Liver (tissue), 8 donors: ENCODE measurements at regions not wholly inside any gene's neighbourhood (a gene's known extent, or its start where the extent isn't known, plus 50 kb on each side); places are given as distances from the start of the nearest gene placed in this dataset.

Experiments used
- DNase-seq: peaks from one replicate; pipeline ENCODE4 v3.0.0-alpha.2; 2017; ENCODE audit warnings: low spot score
- H3K27ac ChIP-seq, 2 donors: one replicate each; pipeline ENCODE4 v1.7.0; 2013; ENCODE audit warnings: inconsistent platforms in 2 of 2, low read length in 2 of 2, control low read depth in 1 of 2, low read depth in 1 of 2, mild to moderate bottlenecking in 1 of 2
- H3K27me3 ChIP-seq, 4 donors: one replicate each; pipeline versions ENCODE4 v1.6.1 to v1.7.0; 2013; ENCODE audit warnings: low read length in 3 of 4, inconsistent platforms in 1 of 4, mild to moderate bottlenecking in 1 of 4, moderate library complexity in 1 of 4; ENCODE audit not compliant: control insufficient read depth in 4 of 4, insufficient read depth in 4 of 4
- H3K36me3 ChIP-seq, 4 donors: one replicate each; pipeline versions ENCODE4 v1.6.1 to v1.7.0; 2013; ENCODE audit warnings: low read length in 3 of 4, mild to moderate bottlenecking in 3 of 4, low read depth in 1 of 4, moderate library complexity in 1 of 4; ENCODE audit not compliant: control insufficient read depth in 4 of 4, insufficient read depth in 3 of 4
- H3K4me1 ChIP-seq, 4 donors: one replicate each; pipeline versions ENCODE4 v1.6.1 to v1.7.0; 2013; ENCODE audit warnings: low read length in 3 of 4, mild to moderate bottlenecking in 3 of 4, moderate library complexity in 1 of 4; ENCODE audit not compliant: control insufficient read depth in 4 of 4, insufficient read depth in 4 of 4
- H3K4me3 ChIP-seq, 3 donors: one replicate each; pipeline versions ENCODE4 v1.6.1 to v1.7.0; 2013; ENCODE audit warnings: low read length in 3 of 3, control low read depth in 1 of 3, low read depth in 1 of 3, mild to moderate bottlenecking in 1 of 3
- H3K9ac ChIP-seq, 2 donors: one replicate each; pipeline ENCODE4 v1.7.0; 2013; ENCODE audit warnings: low read length in 2 of 2, mild to moderate bottlenecking in 2 of 2, moderate library complexity in 2 of 2, control low read depth in 1 of 2, low read depth in 1 of 2
- H3K9me3 ChIP-seq, 4 donors: one replicate each; pipeline versions ENCODE4 v1.6.1 to v1.7.0; 2013; ENCODE audit warnings: low read length in 3 of 4; ENCODE audit not compliant: control insufficient read depth in 4 of 4
- EGR1 ChIP-seq, 2 donors: IDR thresholded peaks; 2 replicates each; pipeline ENCODE4 v1.6.1; 2016 to 2018; ENCODE audit warnings: antibody characterized with exemption in 2 of 2, low read depth in 2 of 2
- FOXA1 ChIP-seq: IDR thresholded peaks from 2 replicates; pipeline ENCODE4 v1.6.1; 2016; ENCODE audit warnings: antibody characterized with exemption
- FOXA2 ChIP-seq: IDR thresholded peaks from 2 replicates; pipeline ENCODE4 v1.6.1; 2016; ENCODE audit warnings: antibody characterized with exemption
- GABPA ChIP-seq, 2 donors: IDR thresholded peaks in 1 of 2; conservative IDR thresholded peaks in 1 of 2; 2 replicates each; pipeline ENCODE4 v1.6.1; 2016; ENCODE audit warnings: antibody characterized with exemption in 2 of 2, mild to moderate bottlenecking in 1 of 2, moderate library complexity in 1 of 2
- HNF4A ChIP-seq, 2 donors: conservative IDR thresholded peaks; 2 replicates each; pipeline ENCODE4 v1.6.1; 2016; ENCODE audit warnings: antibody characterized with exemption in 2 of 2, mild to moderate bottlenecking in 2 of 2
- HNF4G ChIP-seq: IDR thresholded peaks from 2 replicates; pipeline ENCODE4 v1.6.1; 2016; ENCODE audit warnings: antibody characterized with exemption
- JUND ChIP-seq, 2 donors: IDR thresholded peaks; 2 replicates each; pipeline ENCODE4 v1.6.1; 2016; ENCODE audit warnings: antibody characterized with exemption in 2 of 2
- NR2F2 ChIP-seq: IDR thresholded peaks from 2 replicates; pipeline ENCODE4 v1.6.1; 2016; ENCODE audit warnings: antibody characterized with exemption
- RAD21 ChIP-seq, 2 donors: IDR thresholded peaks; 2 replicates each; pipeline ENCODE4 v1.6.1; 2016; ENCODE audit warnings: antibody characterized with exemption in 2 of 2, mild to moderate bottlenecking in 2 of 2
- RXRA ChIP-seq, 2 donors: IDR thresholded peaks; 2 replicates each; pipeline ENCODE4 v1.6.1; 2017 to 2018; ENCODE audit warnings: antibody characterized with exemption in 2 of 2, mild to moderate bottlenecking in 1 of 2
- SP1 ChIP-seq: IDR thresholded peaks from 2 replicates; pipeline ENCODE4 v1.6.1; 2018; ENCODE audit warnings: antibody characterized with exemption, mild to moderate bottlenecking
- TAF1 ChIP-seq: conservative IDR thresholded peaks from 2 replicates; pipeline ENCODE4 v1.6.1; 2016; ENCODE audit warnings: antibody characterized with exemption, mild to moderate bottlenecking
- YY1 ChIP-seq: IDR thresholded peaks from 2 replicates; pipeline ENCODE4 v1.6.1; 2016; ENCODE audit warnings: antibody characterized with exemption, mild to moderate bottlenecking
- WGBS: extraction: QIAGEN DNeasy Blood & Tissue Kit; methylation state at CpG from one replicate; pipeline ENCODE4 v1.1.7; 2013; 5-methylcytosine and 5-hydroxymethylcytosine counted together
- TF ChIP-seq, protein P1 (sequence below): IDR thresholded peaks from 2 replicates; pipeline ENCODE4 v1.6.1; 2016; ENCODE audit warnings: antibody characterized with exemption, mild to moderate bottlenecking
- TF ChIP-seq, protein P2 (sequence below): IDR thresholded peaks from 2 replicates; pipeline ENCODE4 v1.6.1; 2016; ENCODE audit warnings: antibody characterized with exemption
- TF ChIP-seq, protein P3 (sequence below): fragments of 150-350 bp; IDR thresholded peaks from 2 replicates; pipeline ENCODE4 v1.5.1; 2017; ENCODE audit warnings: improper control_type of control experiment, low read depth, low read length; ENCODE audit not compliant: missing input control
- TF ChIP-seq, protein P4 (sequence below): IDR thresholded peaks from 2 replicates; pipeline ENCODE4 v1.6.1; 2016; ENCODE audit warnings: antibody characterized with exemption
- TF ChIP-seq, protein P5 (sequence below): IDR thresholded peaks from 2 replicates; pipeline ENCODE4 v1.6.1; 2016; ENCODE audit warnings: antibody characterized with exemption
- donor health status: healthy.
- donor health status: healthy.
- donor health status: healthy.
- donor health status: healthy.
- donor health status: healthy.

DNA sequence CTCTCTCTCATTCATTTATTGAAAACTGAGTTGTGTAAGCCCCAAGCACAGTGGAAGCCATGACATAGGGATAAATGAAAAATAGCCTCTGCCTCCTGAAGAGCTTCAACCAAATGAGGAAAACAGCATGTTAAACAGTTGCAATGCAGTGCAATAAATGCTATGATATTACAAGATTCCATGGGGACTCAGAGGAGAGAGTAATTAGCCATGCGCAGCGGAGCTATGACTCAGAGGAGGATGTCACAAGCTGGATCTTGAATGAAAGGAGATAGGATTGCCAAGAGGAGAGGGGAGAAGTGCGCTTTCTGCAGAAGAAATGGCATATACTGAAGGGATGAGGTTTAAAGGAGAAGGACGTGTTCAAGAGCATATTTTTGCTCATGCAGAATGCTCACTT lies 231.3 kb upstream of the PLXNA2 start:
- Histone ChIP-seq H3K9me3 (no peaks in the 10 kb centered on the region), H3K27ac (no peak overlapping the region), H3K27me3 (no peaks in the 10 kb centered on the region), H3K4me1 (no peaks in the 10 kb centered on the region), H3K36me3 (no peaks in the 10 kb centered on the region), H3K9ac (no peak overlapping the region), H3K4me3 (no peak overlapping the region)
- TF ChIP-seq GABPA (IDR thresholded peaks at IDR 0.05 in 1 of 2, conservative IDR thresholded peaks at IDR 0.05 in 1 of 2), result no peak
- no peak for TF ChIP-seq HNF4A (conservative IDR thresholded peaks at IDR 0.05)
- TF ChIP-seq, protein P1, sequence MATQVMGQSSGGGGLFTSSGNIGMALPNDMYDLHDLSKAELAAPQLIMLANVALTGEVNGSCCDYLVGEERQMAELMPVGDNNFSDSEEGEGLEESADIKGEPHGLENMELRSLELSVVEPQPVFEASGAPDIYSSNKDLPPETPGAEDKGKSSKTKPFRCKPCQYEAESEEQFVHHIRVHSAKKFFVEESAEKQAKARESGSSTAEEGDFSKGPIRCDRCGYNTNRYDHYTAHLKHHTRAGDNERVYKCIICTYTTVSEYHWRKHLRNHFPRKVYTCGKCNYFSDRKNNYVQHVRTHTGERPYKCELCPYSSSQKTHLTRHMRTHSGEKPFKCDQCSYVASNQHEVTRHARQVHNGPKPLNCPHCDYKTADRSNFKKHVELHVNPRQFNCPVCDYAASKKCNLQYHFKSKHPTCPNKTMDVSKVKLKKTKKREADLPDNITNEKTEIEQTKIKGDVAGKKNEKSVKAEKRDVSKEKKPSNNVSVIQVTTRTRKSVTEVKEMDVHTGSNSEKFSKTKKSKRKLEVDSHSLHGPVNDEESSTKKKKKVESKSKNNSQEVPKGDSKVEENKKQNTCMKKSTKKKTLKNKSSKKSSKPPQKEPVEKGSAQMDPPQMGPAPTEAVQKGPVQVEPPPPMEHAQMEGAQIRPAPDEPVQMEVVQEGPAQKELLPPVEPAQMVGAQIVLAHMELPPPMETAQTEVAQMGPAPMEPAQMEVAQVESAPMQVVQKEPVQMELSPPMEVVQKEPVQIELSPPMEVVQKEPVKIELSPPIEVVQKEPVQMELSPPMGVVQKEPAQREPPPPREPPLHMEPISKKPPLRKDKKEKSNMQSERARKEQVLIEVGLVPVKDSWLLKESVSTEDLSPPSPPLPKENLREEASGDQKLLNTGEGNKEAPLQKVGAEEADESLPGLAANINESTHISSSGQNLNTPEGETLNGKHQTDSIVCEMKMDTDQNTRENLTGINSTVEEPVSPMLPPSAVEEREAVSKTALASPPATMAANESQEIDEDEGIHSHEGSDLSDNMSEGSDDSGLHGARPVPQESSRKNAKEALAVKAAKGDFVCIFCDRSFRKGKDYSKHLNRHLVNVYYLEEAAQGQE, result no peak
- no peak for TF ChIP-seq SP1
- no peak for TF ChIP-seq NR2F2
- TF ChIP-seq FOXA1, result no peak
- no peak for TF ChIP-seq TAF1
- TF ChIP-seq EGR1 (IDR thresholded peaks at IDR 0.05; ENCODE audit: low read depth in 2 of 2), result no peak
- TF ChIP-seq RXRA (IDR thresholded peaks at IDR 0.05), result no peak
- TF ChIP-seq, protein P2, sequence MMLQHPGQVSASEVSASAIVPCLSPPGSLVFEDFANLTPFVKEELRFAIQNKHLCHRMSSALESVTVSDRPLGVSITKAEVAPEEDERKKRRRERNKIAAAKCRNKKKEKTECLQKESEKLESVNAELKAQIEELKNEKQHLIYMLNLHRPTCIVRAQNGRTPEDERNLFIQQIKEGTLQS, result no peak
- no peak for TF ChIP-seq YY1
- 86% methylated on average over 4 of the region's 4 CpGs for WGBS
- DNase-seq, result no peak

DNA sequence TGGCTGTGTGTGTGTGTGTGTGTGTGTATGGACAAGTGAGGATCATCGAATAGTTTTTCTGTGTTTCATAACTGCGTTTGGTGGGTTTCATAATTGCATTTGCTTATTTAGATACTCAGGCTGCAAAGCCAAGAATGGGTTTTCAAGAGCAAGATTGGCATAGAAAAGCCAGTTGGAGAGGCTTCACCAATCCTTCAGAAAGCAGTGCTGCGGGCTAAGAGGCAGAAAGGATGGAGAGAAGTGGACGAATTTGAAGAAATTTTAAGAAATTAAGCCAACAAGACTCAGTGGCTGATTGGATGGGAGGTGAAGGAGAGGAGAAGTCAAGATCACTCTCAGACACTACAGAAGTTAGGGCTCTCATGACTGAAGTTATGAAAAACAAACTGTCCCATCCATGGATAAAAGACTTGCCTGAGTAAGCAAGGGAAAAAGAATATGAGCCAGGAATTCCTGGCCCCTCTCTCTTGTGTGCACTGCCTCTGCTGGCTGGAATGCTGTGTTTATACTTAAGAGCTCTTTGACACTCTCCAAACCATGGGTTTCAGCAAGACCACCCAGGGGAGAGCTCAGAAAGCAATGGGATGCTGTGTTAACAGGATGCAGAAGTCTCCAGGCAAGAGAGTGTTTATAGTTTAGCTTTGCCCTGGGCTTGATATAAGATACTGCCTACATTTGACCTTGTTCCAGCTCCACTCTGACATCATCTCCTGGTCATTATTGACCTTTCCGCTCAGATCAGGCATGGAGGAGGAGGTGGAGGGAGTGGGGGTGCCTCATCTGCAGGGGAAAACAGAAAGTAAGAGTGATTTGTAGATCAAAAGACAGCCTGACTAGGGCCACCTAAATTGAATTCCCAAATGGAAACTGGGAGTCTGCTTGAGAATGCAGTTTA lies 232.0 kb upstream of the PLXNA2 start:
- Histone ChIP-seq H3K9ac (no peak overlapping the region), H3K27me3 (no peaks in the 10 kb centered on the region), H3K27ac (no peak overlapping the region), H3K36me3 (no peaks in the 10 kb centered on the region), H3K9me3 (no peaks in the 10 kb centered on the region), H3K4me3 (no peak overlapping the region), H3K4me1 (no peaks in the 10 kb centered on the region)
- TF ChIP-seq HNF4G (no peak), EGR1 (IDR thresholded peaks at IDR 0.05; ENCODE audit: low read depth in 2 of 2) (peak in 1 of 2 donors; percentile 19), HNF4A (conservative IDR thresholded peaks at IDR 0.05) (peak; percentile 31 to 45), FOXA1 (no peak), RAD21 (IDR thresholded peaks at IDR 0.05) (peak; percentile 24 to 36), JUND (IDR thresholded peaks at IDR 0.05) (peak; percentile 58 to 69), TAF1 (no peak), SP1 (peak; percentile 74), GABPA (IDR thresholded peaks at IDR 0.05 in 1 of 2, conservative IDR thresholded peaks at IDR 0.05 in 1 of 2) (no peak), YY1 (no peak), FOXA2 (peak; percentile 41), NR2F2 (peak; percentile 71), RXRA (IDR thresholded peaks at IDR 0.05) (peak; percentile 47 to 67)
- TF ChIP-seq, protein P3, sequence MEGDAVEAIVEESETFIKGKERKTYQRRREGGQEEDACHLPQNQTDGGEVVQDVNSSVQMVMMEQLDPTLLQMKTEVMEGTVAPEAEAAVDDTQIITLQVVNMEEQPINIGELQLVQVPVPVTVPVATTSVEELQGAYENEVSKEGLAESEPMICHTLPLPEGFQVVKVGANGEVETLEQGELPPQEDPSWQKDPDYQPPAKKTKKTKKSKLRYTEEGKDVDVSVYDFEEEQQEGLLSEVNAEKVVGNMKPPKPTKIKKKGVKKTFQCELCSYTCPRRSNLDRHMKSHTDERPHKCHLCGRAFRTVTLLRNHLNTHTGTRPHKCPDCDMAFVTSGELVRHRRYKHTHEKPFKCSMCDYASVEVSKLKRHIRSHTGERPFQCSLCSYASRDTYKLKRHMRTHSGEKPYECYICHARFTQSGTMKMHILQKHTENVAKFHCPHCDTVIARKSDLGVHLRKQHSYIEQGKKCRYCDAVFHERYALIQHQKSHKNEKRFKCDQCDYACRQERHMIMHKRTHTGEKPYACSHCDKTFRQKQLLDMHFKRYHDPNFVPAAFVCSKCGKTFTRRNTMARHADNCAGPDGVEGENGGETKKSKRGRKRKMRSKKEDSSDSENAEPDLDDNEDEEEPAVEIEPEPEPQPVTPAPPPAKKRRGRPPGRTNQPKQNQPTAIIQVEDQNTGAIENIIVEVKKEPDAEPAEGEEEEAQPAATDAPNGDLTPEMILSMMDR, result no peak
- TF ChIP-seq, protein P4, sequence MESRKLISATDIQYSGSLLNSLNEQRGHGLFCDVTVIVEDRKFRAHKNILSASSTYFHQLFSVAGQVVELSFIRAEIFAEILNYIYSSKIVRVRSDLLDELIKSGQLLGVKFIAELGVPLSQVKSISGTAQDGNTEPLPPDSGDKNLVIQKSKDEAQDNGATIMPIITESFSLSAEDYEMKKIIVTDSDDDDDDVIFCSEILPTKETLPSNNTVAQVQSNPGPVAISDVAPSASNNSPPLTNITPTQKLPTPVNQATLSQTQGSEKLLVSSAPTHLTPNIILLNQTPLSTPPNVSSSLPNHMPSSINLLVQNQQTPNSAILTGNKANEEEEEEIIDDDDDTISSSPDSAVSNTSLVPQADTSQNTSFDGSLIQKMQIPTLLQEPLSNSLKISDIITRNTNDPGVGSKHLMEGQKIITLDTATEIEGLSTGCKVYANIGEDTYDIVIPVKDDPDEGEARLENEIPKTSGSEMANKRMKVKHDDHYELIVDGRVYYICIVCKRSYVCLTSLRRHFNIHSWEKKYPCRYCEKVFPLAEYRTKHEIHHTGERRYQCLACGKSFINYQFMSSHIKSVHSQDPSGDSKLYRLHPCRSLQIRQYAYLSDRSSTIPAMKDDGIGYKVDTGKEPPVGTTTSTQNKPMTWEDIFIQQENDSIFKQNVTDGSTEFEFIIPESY, result no peak
- TF ChIP-seq, protein P5, sequence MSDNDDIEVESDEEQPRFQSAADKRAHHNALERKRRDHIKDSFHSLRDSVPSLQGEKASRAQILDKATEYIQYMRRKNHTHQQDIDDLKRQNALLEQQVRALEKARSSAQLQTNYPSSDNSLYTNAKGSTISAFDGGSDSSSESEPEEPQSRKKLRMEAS, result no peak
- TF ChIP-seq, protein P2, result peak; percentile 70
- TF ChIP-seq, protein P1, result no peak
- 74% methylated on average over 5 of the region's 5 CpGs for WGBS
- DNase-seq, result no peak
